Tibial artery (tissue), 4 donors: ENCODE measurements at regions not wholly inside any gene's neighbourhood (a gene's known extent, or its start where the extent isn't known, plus 50 kb on each side); places are given as distances from the start of the nearest gene placed in this dataset.
"Not testable (repeated sequence)": the region's sequence is repeated elsewhere in the genome, so short reads cannot be mapped to it uniquely, and the experiment has no call there.

ENCODE experiments used
- DNase-seq, 2 donors: peaks; one replicate each; pipeline ENCODE4 v3.0.0-alpha.2; 2019
- H3K27ac ChIP-seq, 2 donors: fragments of 200-600 bp; sonication (generic) in 1 of 2; 1 replicate in 1 of 2; 2 replicates in 1 of 2; pipeline ENCODE4 v1.5.1; 2018 to 2019; ENCODE audit warnings: mild to moderate bottlenecking in 1 of 2
- H3K27me3 ChIP-seq, 2 donors: fragments of 200-600 bp; sonication (generic) in 1 of 2; one replicate each; pipeline versions ENCODE4 v1.5.1 to v1.6.0; 2016 to 2019
- H3K36me3 ChIP-seq, 3 donors: fragments of 200-600 bp; sonication (generic) in 2 of 3; one replicate each; pipeline ENCODE4 v1.5.1; 2016 to 2019; ENCODE audit warnings: mild to moderate bottlenecking in 2 of 3
- H3K4me1 ChIP-seq, 4 donors: fragments of 200-600 bp; sonication (generic) in 2 of 4; 1 replicate in 3 of 4; 2 replicates in 1 of 4; pipeline ENCODE4 v1.5.1; 2016 to 2019
- H3K4me3 ChIP-seq, 2 donors: fragments of 200-600 bp; sonication (generic) in 1 of 2; 1 replicate in 1 of 2; 2 replicates in 1 of 2; pipeline ENCODE4 v1.5.1; 2018 to 2019; ENCODE audit warnings: mild to moderate bottlenecking in 2 of 2
- H3K9me3 ChIP-seq, 3 donors: fragments of 200-600 bp; sonication (generic) in 1 of 3; one replicate each; pipeline ENCODE4 v1.5.1; 2016 to 2019
- CTCF ChIP-seq, 2 experiments: fragments of 200-600 bp in 1 of 2; fragments of 450-650 bp in 1 of 2; IDR thresholded peaks; one replicate each; pipeline ENCODE4 v1.5.1; 2017 to 2019; ENCODE audit warnings: antibody characterized with exemption in 2 of 2, mild to moderate bottlenecking in 1 of 2, moderate library complexity in 1 of 2
- intact Hi-C: fragments of 100-400 bp; cut with DNase I; formaldehyde crosslinking; loops from one replicate; pipeline ENCODE4 v1.15.0; 2023; ENCODE audit warnings: low total_unique reads

GRCh38 chr6:28838289-28838633, 85.5 kb downstream of the TRIM27 start:
- H3K4me1 ChIP-seq = peaks cover 0 to 18% (median 6%) of the 10 kb centered on the region in 4 donors
- no peaks in the 10 kb centered on the region for H3K36me3 ChIP-seq
- DNase-seq = peak in 1 of 2 donors; percentile 33
- no peaks in the 10 kb centered on the region for H3K9me3 ChIP-seq
- H3K4me3 ChIP-seq = peak overlapping the region; percentile 67 to 73
- intact Hi-C loops = no loop called here
- peak overlapping the region; percentile 68 to 79 for H3K27ac ChIP-seq
- H3K27me3 ChIP-seq = peaks cover 0 to 3% of the 10 kb centered on the region in 2 donors
- no peak for TF ChIP-seq CTCF (IDR thresholded peaks at IDR 0.05)

DNA sequence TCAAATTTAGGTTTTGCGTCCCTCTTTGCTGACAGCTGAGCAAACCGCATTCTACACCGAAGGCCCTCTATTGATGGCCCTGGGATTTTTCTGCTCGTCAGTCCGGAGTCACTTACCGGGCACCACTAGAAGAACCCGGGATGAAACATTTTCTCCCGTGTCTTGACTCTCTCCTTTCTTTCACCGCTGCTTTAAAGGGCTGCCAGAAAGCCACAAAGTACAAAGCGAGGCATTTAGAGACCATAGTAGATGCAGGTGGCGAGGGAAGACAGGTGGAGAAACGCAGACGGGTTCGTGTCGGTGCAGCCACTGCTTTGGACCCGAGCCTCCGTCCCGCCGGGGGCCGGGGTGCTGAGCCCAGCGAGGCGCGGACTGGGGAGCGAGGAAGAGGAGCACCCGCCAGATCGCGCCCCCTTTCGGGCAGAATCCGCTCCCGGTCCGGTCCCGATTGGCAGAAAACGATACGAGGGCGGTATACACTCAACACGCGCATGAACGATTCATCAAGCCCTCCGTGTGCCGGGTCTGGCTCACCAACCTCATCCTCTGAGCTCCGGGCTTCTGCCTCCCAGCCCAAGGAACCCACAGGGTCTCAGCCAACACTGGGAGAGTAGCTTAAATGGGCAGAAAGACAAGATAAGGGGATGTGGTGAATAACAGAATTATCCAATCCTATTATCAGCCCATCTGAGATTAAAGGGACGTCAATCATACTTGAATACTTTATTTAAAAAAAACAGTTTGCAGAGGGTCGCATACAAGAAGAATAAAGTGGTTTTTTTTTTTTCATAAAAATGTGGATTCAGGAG, 84.9 kb downstream of the TRIM27 start:
- no peaks in the 10 kb centered on the region for H3K36me3 ChIP-seq
- DNase-seq = peak; percentile 71 to 87
- H3K9me3 ChIP-seq = no peaks in the 10 kb centered on the region
- TF ChIP-seq CTCF (IDR thresholded peaks at IDR 0.05) = peak; percentile 38 to 46
- H3K27ac ChIP-seq = peak overlapping the region; percentile 68 to 79
- peak overlapping the region; percentile 67 to 73 for H3K4me3 ChIP-seq
- peaks cover 0 to 18% (median 6%) of the 10 kb centered on the region in 4 donors for H3K4me1 ChIP-seq
- intact Hi-C loops = no loop called here
- H3K27me3 ChIP-seq = peaks cover 0 to 8% of the 10 kb centered on the region in 2 donors

GRCh38 chr6:28839443-28840120, 84.2 kb downstream of the TRIM27 start:
- peaks cover 0 to 18% (median 6%) of the 10 kb centered on the region in 4 donors for H3K4me1 ChIP-seq
- peaks cover 0 to 11% of the 10 kb centered on the region in 2 donors for H3K27me3 ChIP-seq
- peak overlapping the region; percentile 67 to 73 for H3K4me3 ChIP-seq
- intact Hi-C loops = no loop called here
- no peak for DNase-seq
- TF ChIP-seq CTCF (IDR thresholded peaks at IDR 0.05) = no peak
- H3K27ac ChIP-seq = peak overlapping the region in 1 of 2 donors; percentile 79
- no peaks in the 10 kb centered on the region for H3K36me3 ChIP-seq
- H3K9me3 ChIP-seq = no peaks in the 10 kb centered on the region

DNA sequence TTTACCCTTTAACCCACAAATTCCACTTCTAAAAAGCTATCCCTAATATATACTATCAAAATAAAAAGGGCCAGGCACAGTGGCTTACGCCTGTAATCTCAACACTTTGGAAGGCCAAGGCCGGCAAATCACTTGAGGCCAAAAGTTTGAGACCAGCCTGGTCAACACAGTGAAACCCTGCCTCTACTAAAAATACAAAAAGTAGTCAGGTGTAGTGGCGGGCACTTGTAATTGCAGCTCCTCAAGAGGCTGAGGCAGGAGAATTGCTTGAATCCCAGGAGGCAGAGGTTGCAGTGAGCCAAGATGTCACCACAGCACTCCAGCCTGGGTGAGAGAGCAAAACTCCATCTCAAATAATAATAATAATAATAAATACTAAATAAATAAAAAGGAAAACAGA, 82.5 kb downstream of the TRIM27 start:
- peaks cover 0 to 23% of the 10 kb centered on the region in 2 donors for H3K27me3 ChIP-seq
- peaks cover 0 to 18% (median 6%) of the 10 kb centered on the region in 4 donors for H3K4me1 ChIP-seq
- no peaks in the 10 kb centered on the region for H3K36me3 ChIP-seq
- no peak for DNase-seq
- TF ChIP-seq CTCF (IDR thresholded peaks at IDR 0.05) = no peak
- no peak overlapping the region for H3K4me3 ChIP-seq
- no peaks in the 10 kb centered on the region for H3K9me3 ChIP-seq
- H3K27ac ChIP-seq = no peak overlapping the region
- intact Hi-C loops = no loop called here

DNA sequence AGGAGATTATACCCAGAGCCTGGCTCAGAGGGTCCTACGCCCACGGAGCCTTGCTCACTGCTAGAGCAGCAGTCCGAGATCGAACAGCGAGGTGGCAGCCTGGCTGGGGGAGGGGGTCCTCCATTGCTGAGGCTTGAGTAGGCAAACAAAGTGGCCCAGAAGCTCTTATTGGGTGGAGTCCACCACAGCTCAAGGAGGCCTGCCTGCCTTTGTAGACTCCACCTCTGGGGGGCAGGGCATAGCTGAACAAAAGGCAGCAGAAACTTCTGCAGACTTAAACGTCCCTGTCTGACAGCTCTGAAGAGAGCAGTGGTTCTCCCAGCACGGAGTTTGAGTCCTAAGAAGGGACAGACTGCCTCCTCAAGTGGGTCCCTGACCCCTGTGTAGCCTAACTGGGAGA, 75.0 kb downstream of the TRIM27 start:
- H3K4me1 ChIP-seq, H3K4me3 ChIP-seq, H3K27ac ChIP-seq, intact Hi-C loops, H3K36me3 ChIP-seq, DNase-seq, H3K9me3 ChIP-seq: not testable (repeated sequence)
- peaks cover 0 to 19% of the 10 kb centered on the region in 2 donors for H3K27me3 ChIP-seq
